Liver (tissue), 3 donors: ENCODE measurements at regions not wholly inside any gene's neighbourhood (a gene's known extent, or its start where the extent isn't known, plus 50 kb on each side); places are given as distances from the start of the nearest gene placed in this dataset.

ENCODE experiments used
- ATF3 ChIP-seq: IDR thresholded peaks from 2 replicates; pipeline ENCODE4 v1.6.1; 2016; ENCODE audit warnings: antibody characterized with exemption
- CTCF ChIP-seq: fragments of 150-350 bp; IDR thresholded peaks from 2 replicates; pipeline ENCODE4 v1.5.1; 2017; ENCODE audit warnings: improper control_type of control experiment, low read depth, low read length; ENCODE audit not compliant: missing input control
- EGR1 ChIP-seq, 2 donors: IDR thresholded peaks; 2 replicates each; pipeline ENCODE4 v1.6.1; 2016 to 2018; ENCODE audit warnings: antibody characterized with exemption in 2 of 2, low read depth in 2 of 2
- HNF4A ChIP-seq, 2 donors: conservative IDR thresholded peaks; 2 replicates each; pipeline ENCODE4 v1.6.1; 2016; ENCODE audit warnings: antibody characterized with exemption in 2 of 2, mild to moderate bottlenecking in 2 of 2
- JUND ChIP-seq, 2 donors: IDR thresholded peaks; 2 replicates each; pipeline ENCODE4 v1.6.1; 2016; ENCODE audit warnings: antibody characterized with exemption in 2 of 2
- MAX ChIP-seq: IDR thresholded peaks from 2 replicates; pipeline ENCODE4 v1.6.1; 2016; ENCODE audit warnings: antibody characterized with exemption
- NR2F2 ChIP-seq: IDR thresholded peaks from 2 replicates; pipeline ENCODE4 v1.6.1; 2016; ENCODE audit warnings: antibody characterized with exemption
- RAD21 ChIP-seq, 2 donors: IDR thresholded peaks; 2 replicates each; pipeline ENCODE4 v1.6.1; 2016; ENCODE audit warnings: antibody characterized with exemption in 2 of 2, mild to moderate bottlenecking in 2 of 2
- REST ChIP-seq: IDR thresholded peaks from 2 replicates; pipeline ENCODE4 v1.6.1; 2016; ENCODE audit warnings: antibody characterized with exemption, mild to moderate bottlenecking
- SP1 ChIP-seq: IDR thresholded peaks from 2 replicates; pipeline ENCODE4 v1.6.1; 2018; ENCODE audit warnings: antibody characterized with exemption, mild to moderate bottlenecking
- TAF1 ChIP-seq: conservative IDR thresholded peaks from 2 replicates; pipeline ENCODE4 v1.6.1; 2016; ENCODE audit warnings: antibody characterized with exemption, mild to moderate bottlenecking
- YY1 ChIP-seq: IDR thresholded peaks from 2 replicates; pipeline ENCODE4 v1.6.1; 2016; ENCODE audit warnings: antibody characterized with exemption, mild to moderate bottlenecking
- donor health status: healthy.
- donor health status: healthy.

- TF ChIP-seq EGR1 (IDR thresholded peaks at IDR 0.05; ENCODE audit: low read depth in 2 of 2) (no peak), CTCF (no peak), MAX (no peak), ATF3 (no peak), REST (no peak), RAD21 (IDR thresholded peaks at IDR 0.05) (no peak), JUND (IDR thresholded peaks at IDR 0.05) (no peak), SP1 (no peak), YY1 (no peak), TAF1 (no peak), HNF4A (conservative IDR thresholded peaks at IDR 0.05) (no peak), NR2F2 (no peak)
Measured at GRCh38 chr21:41664881-41665765, 101.7 kb downstream of the RIPK4 start.
